ENCODE measurements at regions not wholly inside any gene's neighbourhood (a gene's known extent, or its start where the extent isn't known, plus 50 kb on each side); places are given as distances from the start of the nearest gene placed in this dataset.
"Not testable (repeated sequence)": the region's sequence is repeated elsewhere in the genome, so short reads cannot be mapped to it uniquely, and the experiment has no call there.

GRCh38 chr10:46845194-46845593 is 66.0 kb upstream of the PTPN20 start:
- TF ChIP-seq HOXA7 (CRISPR knock-in tag; IDR thresholded peaks at IDR 0.05; ENCODE audit: borderline replicate concordance); ZNF549 (tag by site-specific recombination; IDR thresholded peaks at IDR 0.05); CTCF (tag by site-specific recombination; IDR thresholded peaks at IDR 0.05); MEIS1 (CRISPR knock-in tag; IDR thresholded peaks at IDR 0.05; ENCODE audit: borderline replicate concordance); ZNF704 (tag by site-specific recombination; IDR thresholded peaks at IDR 0.05); ZNF629 (tag by site-specific recombination; IDR thresholded peaks at IDR 0.05); ZNF248 (tag by site-specific recombination; IDR thresholded peaks at IDR 0.05); ZNF274 (IDR thresholded peaks at IDR 0.05; ENCODE audit: low read length); ZNF274 (tag by site-specific recombination; IDR thresholded peaks at IDR 0.05; ENCODE audit: borderline replicate concordance); SALL2 (tag by site-specific recombination; IDR thresholded peaks at IDR 0.05; ENCODE audit: borderline replicate concordance); ZNF560 (tag by site-specific recombination; IDR thresholded peaks at IDR 0.05; ENCODE audit: borderline replicate concordance): not testable (repeated sequence)
- TF ChIP-seq, protein P1, sequence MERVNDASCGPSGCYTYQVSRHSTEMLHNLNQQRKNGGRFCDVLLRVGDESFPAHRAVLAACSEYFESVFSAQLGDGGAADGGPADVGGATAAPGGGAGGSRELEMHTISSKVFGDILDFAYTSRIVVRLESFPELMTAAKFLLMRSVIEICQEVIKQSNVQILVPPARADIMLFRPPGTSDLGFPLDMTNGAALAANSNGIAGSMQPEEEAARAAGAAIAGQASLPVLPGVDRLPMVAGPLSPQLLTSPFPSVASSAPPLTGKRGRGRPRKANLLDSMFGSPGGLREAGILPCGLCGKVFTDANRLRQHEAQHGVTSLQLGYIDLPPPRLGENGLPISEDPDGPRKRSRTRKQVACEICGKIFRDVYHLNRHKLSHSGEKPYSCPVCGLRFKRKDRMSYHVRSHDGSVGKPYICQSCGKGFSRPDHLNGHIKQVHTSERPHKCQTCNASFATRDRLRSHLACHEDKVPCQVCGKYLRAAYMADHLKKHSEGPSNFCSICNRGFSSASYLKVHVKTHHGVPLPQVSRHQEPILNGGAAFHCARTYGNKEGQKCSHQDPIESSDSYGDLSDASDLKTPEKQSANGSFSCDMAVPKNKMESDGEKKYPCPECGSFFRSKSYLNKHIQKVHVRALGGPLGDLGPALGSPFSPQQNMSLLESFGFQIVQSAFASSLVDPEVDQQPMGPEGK (tag by site-specific recombination; IDR thresholded peaks at IDR 0.05), result not testable (repeated sequence)
- TF ChIP-seq, protein P2, sequence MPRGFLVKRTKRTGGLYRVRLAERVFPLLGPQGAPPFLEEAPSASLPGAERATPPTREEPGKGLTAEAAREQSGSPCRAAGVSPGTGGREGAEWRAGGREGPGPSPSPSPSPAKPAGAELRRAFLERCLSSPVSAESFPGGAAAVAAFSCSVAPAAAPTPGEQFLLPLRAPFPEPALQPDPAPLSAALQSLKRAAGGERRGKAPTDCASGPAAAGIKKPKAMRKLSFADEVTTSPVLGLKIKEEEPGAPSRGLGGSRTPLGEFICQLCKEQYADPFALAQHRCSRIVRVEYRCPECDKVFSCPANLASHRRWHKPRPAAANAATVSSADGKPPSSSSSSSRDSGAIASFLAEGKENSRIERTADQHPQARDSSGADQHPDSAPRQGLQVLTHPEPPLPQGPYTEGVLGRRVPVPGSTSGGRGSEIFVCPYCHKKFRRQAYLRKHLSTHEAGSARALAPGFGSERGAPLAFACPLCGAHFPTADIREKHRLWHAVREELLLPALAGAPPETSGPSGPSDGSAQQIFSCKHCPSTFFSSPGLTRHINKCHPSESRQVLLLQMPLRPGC (tag by site-specific recombination; IDR thresholded peaks at IDR 0.05), result not testable (repeated sequence)
- TF ChIP-seq, protein P3, sequence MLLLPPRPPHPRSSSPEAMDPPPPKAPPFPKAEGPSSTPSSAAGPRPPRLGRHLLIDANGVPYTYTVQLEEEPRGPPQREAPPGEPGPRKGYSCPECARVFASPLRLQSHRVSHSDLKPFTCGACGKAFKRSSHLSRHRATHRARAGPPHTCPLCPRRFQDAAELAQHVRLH (tag by site-specific recombination; IDR thresholded peaks at IDR 0.05), result not testable (repeated sequence)
